Nephron (organoid): ENCODE measurements at regions not wholly inside any gene's neighbourhood (a gene's known extent, or its start where the extent isn't known, plus 50 kb on each side); places are given as distances from the start of the nearest gene placed in this dataset.
A peak's percentile ranks its signal among the peaks of the same experiment; 100 is the strongest.

Experiments
- H3K27ac Mint-ChIP-seq, 3 experiments: 2 replicates each; pipeline ENCODE4 v1.8.0; 2020; ENCODE audit warnings: mixed read lengths in 3 of 3, mild to moderate bottlenecking in 2 of 3, moderate library complexity in 1 of 3
- H3K27me3 Mint-ChIP-seq: 2 replicates; pipeline ENCODE4 v1.8.0; 2021; ENCODE audit warnings: low read depth, mild to moderate bottlenecking, moderate library complexity, mixed read lengths
- H3K36me3 Mint-ChIP-seq: 2 replicates; pipeline ENCODE4 v1.8.0; 2020; ENCODE audit warnings: low read depth, mixed read lengths
- H3K4me1 Mint-ChIP-seq: 2 replicates; pipeline ENCODE4 v1.8.0; 2020; ENCODE audit warnings: mixed read lengths
- H3K4me3 Mint-ChIP-seq, 3 experiments: 2 replicates each; pipeline ENCODE4 v1.8.0; 2020; ENCODE audit warnings: mild to moderate bottlenecking in 3 of 3, mixed read lengths in 3 of 3, moderate library complexity in 2 of 3
- H3K9me3 Mint-ChIP-seq: 2 replicates; pipeline ENCODE4 v1.8.0; 2020; ENCODE audit warnings: mixed read lengths
- CTCF ChIP-seq, 3 experiments: fragments of 200-600 bp; sonication (generic); IDR thresholded peaks; one replicate each; pipeline ENCODE4 v1.5.0; 2021; ENCODE audit warnings: antibody characterized with exemption in 3 of 3; ENCODE audit not compliant: unreplicated experiment in 3 of 3

- H3K27ac Mint-ChIP-seq, result no peak overlapping the region
- no peak for TF ChIP-seq CTCF (IDR thresholded peaks at IDR 0.05; ENCODE audit: unreplicated experiment in 3 of 3)
- H3K27me3 Mint-ChIP-seq, result peaks cover 75% of the 10 kb centered on the region
- no peaks in the 10 kb centered on the region for H3K36me3 Mint-ChIP-seq
- peak overlapping the region in 1 of 3 experiments; percentile 46 for H3K4me3 Mint-ChIP-seq
- peaks cover 11% of the 10 kb centered on the region for H3K9me3 Mint-ChIP-seq
- H3K4me1 Mint-ChIP-seq, result peaks cover 4% of the 10 kb centered on the region
Measured at GRCh38 chr6:105981002-105981887, 104.9 kb upstream of the PRDM1 start.

- Mint-ChIP-seq H3K36me3 (no peaks in the 10 kb centered on the region), H3K4me3 (no peak overlapping the region), H3K27me3 (peaks cover 53% of the 10 kb centered on the region), H3K9me3 (peaks cover 16% of the 10 kb centered on the region), H3K4me1 (no peaks in the 10 kb centered on the region), H3K27ac (no peak overlapping the region)
- no peak for TF ChIP-seq CTCF (IDR thresholded peaks at IDR 0.05; ENCODE audit: unreplicated experiment in 3 of 3)
Measured at GRCh38 chr6:105978974-105979373, 107.2 kb upstream of the PRDM1 start.

- Mint-ChIP-seq H3K27me3 (peaks cover 43% of the 10 kb centered on the region), H3K4me1 (no peaks in the 10 kb centered on the region), H3K9me3 (peaks cover 23% of the 10 kb centered on the region), H3K36me3 (peaks cover 4% of the 10 kb centered on the region), H3K27ac (no peak overlapping the region), H3K4me3 (no peak overlapping the region)
- TF ChIP-seq CTCF (IDR thresholded peaks at IDR 0.05; ENCODE audit: unreplicated experiment in 3 of 3), result no peak
Measured at GRCh38 chr6:105977934-105978504, 108.1 kb upstream of the PRDM1 start.

- Mint-ChIP-seq H3K4me3 (no peak overlapping the region), H3K9me3 (peaks cover 33% of the 10 kb centered on the region), H3K4me1 (no peaks in the 10 kb centered on the region), H3K27ac (no peak overlapping the region), H3K36me3 (peaks cover 6% of the 10 kb centered on the region), H3K27me3 (peaks cover 18% of the 10 kb centered on the region)
- TF ChIP-seq CTCF (IDR thresholded peaks at IDR 0.05; ENCODE audit: unreplicated experiment in 3 of 3), result no peak
Measured at GRCh38 chr6:105974986-105975385, 111.2 kb upstream of the PRDM1 start.

GRCh38 chr6:105972440-105972839 lies 113.7 kb upstream of the PRDM1 start:
- H3K27ac Mint-ChIP-seq, result no peak overlapping the region
- no peak for TF ChIP-seq CTCF (IDR thresholded peaks at IDR 0.05; ENCODE audit: unreplicated experiment in 3 of 3)

More at GRCh38 chr6:105972440-105972839, 113.7 kb upstream of the PRDM1 start:
- Mint-ChIP-seq H3K9me3 (peaks cover 47% of the 10 kb centered on the region), H3K36me3 (peaks cover 6% of the 10 kb centered on the region), H3K4me1 (no peaks in the 10 kb centered on the region), H3K4me3 (no peak overlapping the region), H3K27me3 (peaks cover 4% of the 10 kb centered on the region)
